H1 (cell line): ENCODE measurements at regions not wholly inside any gene's neighbourhood (a gene's known extent, or its start where the extent isn't known, plus 50 kb on each side); places are given as distances from the start of the nearest gene placed in this dataset.

Source experiments
- CTCF ChIA-PET: fragments of 300-600 bp; sonication (Branson Sonifier 250); formaldehyde crosslinking; loops from one replicate; lab custom pipeline; 2021; ENCODE audit not compliant: partially characterized antibody; lab: Charles Lee
- POLR2A ChIA-PET: fragments of 300-600 bp; sonication (Branson Sonifier 250); formaldehyde crosslinking; loops from one replicate; lab custom pipeline; 2021; ENCODE audit warnings: inconsistent platforms; ENCODE audit not compliant: partially characterized antibody; lab: Charles Lee
- DNase-seq, 2 experiments: peaks; one replicate each; pipeline versions ENCODE4 v3.0.0 to v3.0.0-alpha.2; 2010 to 2022; ENCODE audit warnings: low spot score in 2 of 2, low read depth in 1 of 2, mixed read lengths in 1 of 2
- FAIRE-seq: peaks from 2 replicates; lab custom pipeline; 2011; peaks lifted over from hg19 to GRCh38; lab: Jason Lieb, UNC
- H2AFZ ChIP-seq: 2 replicates; pipeline ENCODE4 v1.8.1; 2012; ENCODE audit warnings: low read length, inconsistent platforms
- H2AK5ac ChIP-seq: 2 replicates; pipeline ENCODE4 v1.6.1; 2013; ENCODE audit warnings: low read depth, low read length
- H2BK120ac ChIP-seq: replicated peaks from 2 replicates; pipeline ENCODE3; 2013; ENCODE audit warnings: low read depth, low read length, inconsistent platforms
- H2BK12ac ChIP-seq: 2 replicates; pipeline ENCODE4 v1.6.1; 2013; ENCODE audit warnings: low read depth, low read length
- H2BK15ac ChIP-seq: 2 replicates; pipeline ENCODE4 v1.6.1; 2013; ENCODE audit warnings: low read length
- H2BK20ac ChIP-seq: 2 replicates; pipeline ENCODE4 v1.6.1; 2013; ENCODE audit warnings: low read length
- H2BK5ac ChIP-seq: 2 replicates; pipeline ENCODE4 v1.6.1; 2013; ENCODE audit warnings: low read depth, low read length
- H3K14ac ChIP-seq: 2 replicates; pipeline ENCODE4 v1.6.1; 2013; ENCODE audit warnings: inconsistent platforms; ENCODE audit not compliant: insufficient read length
- H3K18ac ChIP-seq: 2 replicates; pipeline ENCODE4 v1.6.1; 2013; ENCODE audit warnings: low read length; ENCODE audit errors: extremely low read depth
- H3K23ac ChIP-seq: 2 replicates; pipeline ENCODE4 v1.6.1; 2013; ENCODE audit warnings: inconsistent platforms; ENCODE audit not compliant: insufficient read length
- H3K23me2 ChIP-seq: 2 replicates; pipeline ENCODE4 v1.6.1; 2013; ENCODE audit warnings: low read depth, low read length
- H3K27ac ChIP-seq: 2 replicates; pipeline ENCODE4 v1.6.1; 2011; ENCODE audit warnings: low read depth, low read length, inconsistent platforms
- H3K27me3 ChIP-seq, 4 experiments: replicated peaks in 1 of 4; 1 replicate in 1 of 4; 2 replicates in 3 of 4; pipeline versions ENCODE4 v1.6.1 to v1.8.1; 2011 to 2013; ENCODE audit warnings: low read length in 3 of 4, mild to moderate bottlenecking in 3 of 4, inconsistent platforms in 2 of 4, mixed read lengths in 2 of 4, moderate library complexity in 1 of 4; ENCODE audit not compliant: control insufficient read depth in 3 of 4, insufficient read depth in 3 of 4; ENCODE audit errors: extremely low read depth in 1 of 4
- H3K36me3 ChIP-seq, 4 experiments: 2 replicates each; pipeline versions ENCODE4 v1.6.1 to v1.8.1; 2011 to 2013; ENCODE audit warnings: mild to moderate bottlenecking in 4 of 4, low read length in 3 of 4, moderate library complexity in 2 of 4, control low read depth in 1 of 4, inconsistent platforms in 1 of 4; ENCODE audit not compliant: insufficient read depth in 4 of 4, control insufficient read depth in 2 of 4
- H3K4ac ChIP-seq: replicated peaks from 2 replicates; pipeline ENCODE3; 2013; ENCODE audit warnings: low read length, low read depth, mixed read lengths, inconsistent platforms; ENCODE audit not compliant: insufficient read length
- H3K4me1 ChIP-seq, 4 experiments: replicated peaks in 1 of 4; 1 replicate in 1 of 4; 2 replicates in 3 of 4; pipeline versions ENCODE4 v1.6.1 to v1.8.1; 2011 to 2013; ENCODE audit warnings: low read length in 3 of 4, inconsistent platforms in 2 of 4, mixed read lengths in 1 of 4; ENCODE audit not compliant: insufficient read depth in 4 of 4, control insufficient read depth in 3 of 4
- H3K4me2 ChIP-seq, 2 experiments: 2 replicates each; pipeline versions ENCODE4 v1.6.1 to v1.8.1; 2011 to 2013; ENCODE audit warnings: low read depth in 2 of 2, low read length in 2 of 2, control low read depth in 1 of 2, inconsistent platforms in 1 of 2, mild to moderate bottlenecking in 1 of 2; ENCODE audit not compliant: insufficient read depth in 1 of 2
- H3K4me3 ChIP-seq, 4 experiments: fragments of 200-600, 300-600 bp in 1 of 4; sonication (generic), shearing (Covaris generic), sonication (Bioruptor Twin) in 1 of 4; 2 replicates each; pipeline versions ENCODE4 v1.5.1 to v1.8.1; 2011 to 2016; ENCODE audit warnings: low read length in 4 of 4, low read depth in 3 of 4, control low read depth in 2 of 4, inconsistent platforms in 2 of 4, mild to moderate bottlenecking in 2 of 4, mixed read lengths in 1 of 4, moderate library complexity in 1 of 4; ENCODE audit not compliant: insufficient read depth in 2 of 4; ENCODE audit errors: extremely low read depth in 1 of 4
- H3K56ac ChIP-seq: replicated peaks from 2 replicates; pipeline ENCODE3; 2013; ENCODE audit warnings: low read depth, mild to moderate bottlenecking, mixed read lengths, low read length, inconsistent platforms; ENCODE audit not compliant: insufficient read length
- H3K79me1 ChIP-seq: 2 replicates; pipeline ENCODE4 v1.6.1; 2013; ENCODE audit warnings: low read depth, low read length, control low read depth
- H3K79me2 ChIP-seq, 2 experiments: 2 replicates each; pipeline versions ENCODE4 v1.6.1 to v1.8.1; 2012 to 2013; ENCODE audit warnings: low read length in 2 of 2, mild to moderate bottlenecking in 2 of 2, inconsistent platforms in 1 of 2; ENCODE audit not compliant: insufficient read depth in 2 of 2, control insufficient read depth in 1 of 2
- H3K9ac ChIP-seq, 4 experiments: replicated peaks in 1 of 4; 1 replicate in 1 of 4; 2 replicates in 3 of 4; pipeline versions ENCODE4 v1.6.1 to v1.8.1; 2011 to 2013; ENCODE audit warnings: low read depth in 3 of 4, low read length in 3 of 4, control low read depth in 2 of 4, mild to moderate bottlenecking in 2 of 4, moderate library complexity in 2 of 4, inconsistent platforms in 1 of 4; ENCODE audit errors: extremely low read depth in 1 of 4
- H3K9me3 ChIP-seq, 2 experiments: 2 replicates each; pipeline versions ENCODE4 v1.6.1 to v1.8.1; 2012 to 2013; ENCODE audit warnings: mild to moderate bottlenecking in 2 of 2, moderate library complexity in 2 of 2, control low read depth in 1 of 2, inconsistent platforms in 1 of 2, low read depth in 1 of 2, low read length in 1 of 2, mixed read lengths in 1 of 2; ENCODE audit not compliant: insufficient read depth in 2 of 2
- H4K20me1 ChIP-seq, 2 experiments: replicated peaks in 1 of 2; 2 replicates each; pipeline versions ENCODE3 to v1.8.1; 2011 to 2013; ENCODE audit warnings: inconsistent platforms in 2 of 2, low read length in 2 of 2, mild to moderate bottlenecking in 1 of 2; ENCODE audit not compliant: insufficient read depth in 2 of 2, control insufficient read depth in 1 of 2
- H4K5ac ChIP-seq: 2 replicates; pipeline ENCODE4 v1.6.1; 2013; ENCODE audit warnings: low read length, low read depth, mixed read lengths, inconsistent platforms; ENCODE audit not compliant: insufficient read length
- H4K8ac ChIP-seq: 2 replicates; pipeline ENCODE4 v1.8.0; 2013; ENCODE audit warnings: mild to moderate bottlenecking, moderate library complexity, low read length, inconsistent platforms; ENCODE audit not compliant: insufficient read depth; ENCODE audit errors: extremely low read depth
- H4K91ac ChIP-seq: replicated peaks from 2 replicates; pipeline ENCODE3; 2013; ENCODE audit warnings: low read length, mixed read lengths, inconsistent platforms; ENCODE audit not compliant: insufficient read length
- GTF2F1 ChIP-seq: IDR thresholded peaks from 2 replicates; pipeline ENCODE4 v1.6.1; 2012; ENCODE audit warnings: low read depth, low read length, improper control_type of control experiment, borderline replicate concordance
- HDAC6 ChIP-seq: IDR thresholded peaks from one replicate; pipeline ENCODE4 v1.7.1; 2012; ENCODE audit warnings: low read depth, mild to moderate bottlenecking, inconsistent platforms, low read length, moderate library complexity
- JUND ChIP-seq: IDR thresholded peaks from 2 replicates; pipeline ENCODE4 v1.6.1; 2011; ENCODE audit warnings: mild to moderate bottlenecking, improper control_type of control experiment, low read length
- RAD21 ChIP-seq, 2 experiments: IDR thresholded peaks in 1 of 2; conservative IDR thresholded peaks in 1 of 2; 2 replicates each; pipeline ENCODE4 v1.6.1; 2011; ENCODE audit warnings: low read depth in 2 of 2, low read length in 2 of 2, improper control_type of control experiment in 1 of 2, inconsistent platforms in 1 of 2, mild to moderate bottlenecking in 1 of 2, moderate library complexity in 1 of 2
- TAF1 ChIP-seq: IDR thresholded peaks from 2 replicates; pipeline ENCODE4 v1.6.1; 2011; ENCODE audit warnings: mild to moderate bottlenecking, low read depth, low read length
- TBP ChIP-seq: IDR thresholded peaks from 2 replicates; pipeline ENCODE4 v1.6.1; 2011; ENCODE audit warnings: low read depth, low read length, improper control_type of control experiment
- TEAD4 ChIP-seq: IDR thresholded peaks from 2 replicates; pipeline ENCODE4 v1.6.1; 2012; ENCODE audit warnings: low read depth, low read length, inconsistent platforms, mixed read lengths
- WGBS, 2 experiments: shearing (Covaris generic) in 1 of 2; methylation state at CpG; one replicate each; pipeline versions ENCODE4 v1.1.6 to v1.1.7; 2013 to 2015; ENCODE audit warnings: low lambda C conversion rate in 2 of 2, mixed read lengths in 2 of 2, inconsistent platforms in 1 of 2, low coverage in 1 of 2, missing lambda C conversion rate in 1 of 2; ENCODE audit not compliant: insufficient replicate concordance in 2 of 2, insufficient coverage in 1 of 2, insufficient read length in 1 of 2; ENCODE audit errors: extremely low coverage in 1 of 2, missing lambda C conversion rate in 1 of 2; 5-methylcytosine and 5-hydroxymethylcytosine counted together

- Histone ChIP-seq H3K79me2 (no peaks in the 10 kb centered on the region), H2AFZ (no peak overlapping the region; the same call in 1 of the 2 replicates), H3K18ac (no peak overlapping the region), H4K20me1 (no peaks in the 10 kb centered on the region), H3K9me3 (no peaks in the 10 kb centered on the region), H3K27me3 (no peaks in the 10 kb centered on the region), H3K4me1 (no peaks in the 10 kb centered on the region), H2AK5ac (no peak overlapping the region), H3K4ac (no peak overlapping the region), H3K9ac (no peak overlapping the region), H3K23me2 (no peaks in the 10 kb centered on the region; the same call in 1 of the 2 replicates), H2BK15ac (no peak overlapping the region), H2BK12ac (no peak overlapping the region), H3K56ac (no peak overlapping the region), H2BK20ac (no peak overlapping the region), H3K4me3 (no peak overlapping the region), H2BK120ac (no peak overlapping the region), H4K91ac (no peak overlapping the region), H2BK5ac (no peak overlapping the region), H4K5ac (no peak overlapping the region), H4K8ac (no peak overlapping the region), H3K36me3 (no peaks in the 10 kb centered on the region), H3K79me1 (peaks cover 2% of the 10 kb centered on the region; the same call in 1 of the 2 replicates), H3K27ac (no peak overlapping the region), H3K14ac (no peak overlapping the region), H3K4me2 (no peak overlapping the region), H3K23ac (no peak overlapping the region)
- TF ChIP-seq TBP (no peak), RAD21 (IDR thresholded peaks at IDR 0.05 in 1 of 2, conservative IDR thresholded peaks at IDR 0.05 in 1 of 2; ENCODE audit: low read depth in 2 of 2, low read length in 2 of 2) (no peak), JUND (no peak), GTF2F1 (no peak), TAF1 (no peak), HDAC6 (no peak), TEAD4 (no peak)
- 97% methylated on average over 2 of the region's 2 CpGs; no CpG with 5 or more reads in 1 of the 2 experiments for WGBS, 2 experiments
- DNase-seq (no peak), FAIRE-seq (no peak)
- ChIA-PET CTCF (no interaction called here), POLR2A (interaction anchor here (0.7 kb wide), 1 partner anchor 198 kb away, joined by 3 read pairs; no protein-coding TSS in a partner anchor)
Observed at GRCh38 chr5:117027384-117027783, 452.8 kb upstream of the SEMA6A start.
